ENCODE measurements at regions not wholly inside any gene's neighbourhood (a gene's known extent, or its start where the extent isn't known, plus 50 kb on each side); places are given as distances from the start of the nearest gene placed in this dataset.

- TF ChIP-seq, protein P1, sequence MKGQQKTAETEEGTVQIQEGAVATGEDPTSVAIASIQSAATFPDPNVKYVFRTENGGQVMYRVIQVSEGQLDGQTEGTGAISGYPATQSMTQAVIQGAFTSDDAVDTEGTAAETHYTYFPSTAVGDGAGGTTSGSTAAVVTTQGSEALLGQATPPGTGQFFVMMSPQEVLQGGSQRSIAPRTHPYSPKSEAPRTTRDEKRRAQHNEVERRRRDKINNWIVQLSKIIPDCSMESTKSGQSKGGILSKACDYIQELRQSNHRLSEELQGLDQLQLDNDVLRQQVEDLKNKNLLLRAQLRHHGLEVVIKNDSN (IDR thresholded peaks at IDR 0.05; ENCODE audit: borderline replicate concordance, extremely low read length, insufficient read depth, low read depth, low read length) = no peak
Observed at GRCh38 chr2:192566863-192567262, 372.1 kb upstream of the TMEFF2 start (continued).

DNA sequence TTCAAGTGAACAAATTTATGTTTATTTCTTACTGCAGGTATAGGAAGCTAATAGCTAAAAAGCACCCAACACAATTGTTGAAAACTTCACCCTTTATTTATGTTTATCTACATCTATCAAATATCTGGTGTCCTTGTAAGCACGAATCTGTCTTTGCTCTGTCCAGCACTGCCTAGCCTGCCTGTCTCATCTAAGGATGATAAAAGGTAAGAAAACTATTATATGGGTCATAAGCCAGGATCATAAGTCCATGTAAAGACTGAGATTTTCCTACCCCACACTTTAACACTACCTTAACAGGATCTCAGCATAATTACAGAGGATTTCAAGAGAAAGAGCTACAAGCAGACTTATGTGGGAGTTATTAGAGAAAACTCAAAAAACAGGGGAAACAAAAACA lies 365.6 kb upstream of the TMEFF2 start:
- ChIA-PET POLR2A (no interaction called here), CTCF (no interaction called here), SMC1A (ENCODE audit: uncharacterized antibody, unreplicated experiment) (no interaction called here), RAD21 (ENCODE audit: unreplicated experiment) (no interaction called here)
- TF ChIP-seq E4F1 (IDR thresholded peaks at IDR 0.05; ENCODE audit: borderline replicate concordance, partially characterized antibody) = no peak
- TF ChIP-seq IRF4 (IDR thresholded peaks at IDR 0.05; ENCODE audit: low read depth, low read length) = no peak
- H2AFZ ChIP-seq (ENCODE audit: control insufficient read depth, low read depth, low read length) = no peak overlapping the region
- no peak overlapping the region for H3K27ac ChIP-seq (ENCODE audit: control insufficient read depth, insufficient read depth)
- intact Hi-C loops (cut with micrococcal nuclease; ENCODE audit: unreplicated experiment) = no loop called here
- FAIRE-seq (no peak), ATAC-seq (no peak), DNase-seq (ENCODE audit: low read depth, low spot score) (no peak)
- no peak overlapping the region for H3K4me2 ChIP-seq (ENCODE audit: control insufficient read depth, insufficient read depth)
- no TSS peak for BruUV-seq (replicated peaks)
- H3K9ac ChIP-seq (ENCODE audit: control insufficient read depth, insufficient read depth, low read length) = no peak overlapping the region
- in situ Hi-C loops (cut with MboI) = no loop called here
- WGBS (ENCODE audit: insufficient coverage, insufficient replicate concordance, low lambda C conversion rate, missing lambda C conversion rate) = 0% methylated on average over 1 of the region's 1 CpG
- no peaks in the 10 kb centered on the region for H3K36me3 ChIP-seq (ENCODE audit: control insufficient read depth in 2 of 2, insufficient read depth in 2 of 2, low read length in 1 of 2)
- no peaks in the 10 kb centered on the region for H3K9me3 ChIP-seq (replicated peaks; ENCODE audit: control insufficient read depth, insufficient read depth, low read length)
- no peaks in the 10 kb centered on the region for H3K4me1 ChIP-seq (ENCODE audit: control insufficient read depth, insufficient read depth, low read length)
- H3K4me3 ChIP-seq = no peak overlapping the region
- no peaks in the 10 kb centered on the region for H3K27me3 ChIP-seq (replicated peaks in 1 of 2; ENCODE audit: control insufficient read depth in 2 of 2, insufficient read depth in 2 of 2, low read length in 1 of 2)
- H3K79me2 ChIP-seq (ENCODE audit: control insufficient read depth, insufficient read depth, low read length) = no peaks in the 10 kb centered on the region
- H4K20me1 ChIP-seq (ENCODE audit: control insufficient read depth, insufficient read depth) = no peaks in the 10 kb centered on the region

Data from GM12878 (cell line).